ENCODE measurements at regions not wholly inside any gene's neighbourhood (a gene's known extent, or its start where the extent isn't known, plus 50 kb on each side); places are given as distances from the start of the nearest gene placed in this dataset.
A peak's percentile ranks its signal among the peaks of the same experiment; 100 is the strongest.

DNA sequence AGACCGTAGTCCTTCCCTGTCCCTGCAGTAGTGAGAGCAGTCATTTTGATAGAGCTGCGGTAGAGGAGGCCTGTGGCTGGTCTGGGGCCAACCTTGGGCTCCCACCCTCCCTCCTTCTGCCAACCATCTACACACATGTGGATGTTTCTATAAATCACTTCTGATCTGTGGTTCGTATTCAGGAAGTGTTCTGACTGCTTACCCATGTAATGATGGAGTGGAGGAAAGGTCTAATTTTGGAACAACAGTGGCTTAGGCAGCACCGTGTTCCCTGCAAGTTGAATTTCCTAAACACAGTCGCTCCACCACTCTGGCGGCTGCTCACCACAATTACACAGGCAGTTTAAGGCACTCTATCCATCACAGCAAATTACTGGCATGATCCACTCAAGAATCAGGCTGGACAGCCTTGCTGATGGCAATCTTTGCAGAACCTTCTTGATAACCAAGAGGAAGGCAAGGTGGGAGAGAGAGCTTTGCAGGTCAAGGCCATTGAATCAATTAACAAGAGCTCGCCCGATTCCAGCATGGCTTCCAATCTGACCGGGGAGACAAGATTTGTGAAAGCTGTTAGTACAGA, 104.7 kb upstream of the VEPH1 start:
- DNase-seq (ENCODE audit: low read depth), result no peak
- TF ChIP-seq CTCF (IDR thresholded peaks at IDR 0.05; ENCODE audit: insufficient read depth, low read depth, low read length), result no peak
- H3K4me3 ChIP-seq (ENCODE audit: low read depth, low read length), result no peak overlapping the region

DNA sequence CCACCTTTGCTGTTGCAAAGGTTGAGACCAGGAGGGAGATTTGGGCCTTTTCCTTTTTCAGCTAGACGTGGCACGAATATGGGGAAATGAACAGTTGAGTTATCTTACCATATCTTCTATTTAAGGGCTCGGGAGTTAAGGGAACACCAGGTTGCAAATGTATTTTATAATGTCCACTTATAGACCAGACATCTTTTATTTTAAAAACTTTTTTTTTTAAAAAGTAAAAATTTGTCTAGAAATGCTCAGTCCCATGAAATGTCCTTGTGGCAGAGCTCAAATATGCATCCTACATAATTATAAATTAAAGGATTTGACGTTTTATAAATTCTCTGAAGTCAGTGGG, 103.6 kb upstream of the VEPH1 start:
- DNase-seq (ENCODE audit: low read depth), result no peak
- H3K4me3 ChIP-seq (ENCODE audit: low read depth, low read length), result no peak overlapping the region
- no peak for TF ChIP-seq CTCF (IDR thresholded peaks at IDR 0.05; ENCODE audit: insufficient read depth, low read depth, low read length)

DNA sequence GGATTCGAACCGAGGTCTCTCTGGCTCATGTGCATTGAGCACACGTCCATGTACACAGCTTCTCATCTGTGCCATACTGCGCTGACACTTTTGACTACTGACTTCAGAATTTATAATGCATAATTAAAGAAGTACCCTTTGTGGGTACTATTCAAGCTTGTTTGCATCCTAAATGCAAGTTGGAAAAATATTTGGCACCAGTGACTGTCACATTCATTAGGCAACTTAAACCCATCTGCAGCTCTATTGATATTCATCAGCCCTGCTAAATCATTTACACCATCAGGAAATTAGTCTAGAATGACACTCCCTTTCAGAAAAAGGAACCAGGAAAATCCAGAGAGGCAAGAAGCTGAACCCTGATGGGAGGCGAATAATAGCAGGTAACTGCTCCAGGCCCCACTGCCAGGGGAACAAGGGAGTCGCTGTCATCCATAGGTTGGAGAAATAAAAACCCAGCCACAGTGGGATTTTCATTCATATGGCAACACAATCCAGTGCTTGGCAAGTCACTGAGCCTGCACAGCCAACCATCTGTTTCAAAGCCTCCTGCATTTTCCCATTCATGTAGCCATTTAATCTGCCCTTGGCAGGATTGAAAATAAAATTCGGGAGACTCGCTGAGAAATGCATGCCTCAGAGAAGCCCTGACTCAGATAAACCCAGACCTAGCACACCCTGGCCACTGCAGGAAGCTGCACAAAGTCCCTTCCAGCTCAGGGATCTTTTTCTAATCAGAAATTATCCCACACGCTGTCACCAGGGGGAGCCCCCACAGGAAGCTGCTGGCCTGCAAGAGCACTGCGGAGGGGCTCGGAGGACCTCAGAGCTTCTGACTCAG, 103.0 kb upstream of the VEPH1 start:
- DNase-seq (ENCODE audit: low read depth), result peak; percentile 63
- peak; percentile 96 for TF ChIP-seq CTCF (IDR thresholded peaks at IDR 0.05; ENCODE audit: insufficient read depth, low read depth, low read length)
- H3K4me3 ChIP-seq (ENCODE audit: low read depth, low read length), result no peak overlapping the region

- no peak for TF ChIP-seq CTCF (IDR thresholded peaks at IDR 0.05; ENCODE audit: insufficient read depth, low read depth, low read length)
- H3K4me3 ChIP-seq (ENCODE audit: low read depth, low read length), result no peak overlapping the region
- DNase-seq (ENCODE audit: low read depth), result no peak
Observed at GRCh38 chr3:157605356-157605755, 102.1 kb upstream of the VEPH1 start.

DNA sequence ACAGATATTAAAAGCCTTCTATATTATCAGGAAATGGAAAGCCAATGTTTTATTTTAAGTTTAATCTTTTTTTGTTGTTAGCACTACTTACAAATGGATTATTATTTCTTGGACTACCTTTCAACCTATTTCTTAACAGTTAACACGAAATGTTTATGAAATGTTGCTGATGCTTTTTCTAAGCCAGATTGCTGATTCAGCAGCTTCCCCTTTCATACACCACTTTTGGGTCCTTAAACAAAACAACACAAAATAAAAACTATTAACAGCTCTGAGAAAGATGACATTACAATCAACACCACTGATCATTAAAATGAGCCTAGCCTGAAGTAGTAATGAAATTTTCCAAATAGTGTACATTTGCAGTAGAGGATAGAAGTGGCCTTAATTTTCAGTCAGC, 99.2 kb upstream of the VEPH1 start:
- DNase-seq (ENCODE audit: low read depth), result no peak
- no peak for TF ChIP-seq CTCF (IDR thresholded peaks at IDR 0.05; ENCODE audit: insufficient read depth, low read depth, low read length)
- no peak overlapping the region for H3K4me3 ChIP-seq (ENCODE audit: low read depth, low read length)

- no peak overlapping the region for H3K4me3 ChIP-seq (ENCODE audit: low read depth, low read length)
- no peak for TF ChIP-seq CTCF (IDR thresholded peaks at IDR 0.05; ENCODE audit: insufficient read depth, low read depth, low read length)
- no peak for DNase-seq (ENCODE audit: low read depth)
Observed at GRCh38 chr3:157595259-157595658, 92.0 kb upstream of the VEPH1 start.

Data from fibroblast of villous mesenchyme (primary cell).